Activated naive CD4-positive, alpha-beta T cell (primary cell): ENCODE measurements at regions not wholly inside any gene's neighbourhood (a gene's known extent, or its start where the extent isn't known, plus 50 kb on each side); places are given as distances from the start of the nearest gene placed in this dataset.
"Not testable (repeated sequence)": the region's sequence is repeated elsewhere in the genome, so short reads cannot be mapped to it uniquely, and the experiment has no call there.

Experiments
- DNase-seq, 4 experiments: peaks; one replicate each; lab custom pipeline; 2025; lab: John Stamatoyannopoulos, UW

GRCh38 chr2:48190230-48190629 lies 124.3 kb upstream of the FOXN2 start:
- DNase-seq, result no peak

- DNase-seq, result no peak
Observed at GRCh38 chr2:48194641-48195040, 119.8 kb upstream of the FOXN2 start.

GRCh38 chr2:48195169-48195568 lies 119.3 kb upstream of the FOXN2 start:
- DNase-seq, result no peak

- no peak for DNase-seq
Observed at GRCh38 chr2:48197618-48198017, 116.9 kb upstream of the FOXN2 start.

GRCh38 chr2:48198371-48198770 lies 116.1 kb upstream of the FOXN2 start:
- no peak for DNase-seq

GRCh38 chr2:48199070-48199469 lies 115.4 kb upstream of the FOXN2 start:
- no peak for DNase-seq

GRCh38 chr2:48200620-48201293 lies 113.7 kb upstream of the FOXN2 start:
- DNase-seq, result no peak

- not testable (repeated sequence) for DNase-seq
Observed at GRCh38 chr2:48201435-48201834, 113.0 kb upstream of the FOXN2 start.

GRCh38 chr2:48202863-48203642 lies 111.4 kb upstream of the FOXN2 start:
- no peak for DNase-seq

GRCh38 chr2:48203668-48204067 lies 110.8 kb upstream of the FOXN2 start:
- no peak for DNase-seq

GRCh38 chr2:48204750-48205136 lies 109.7 kb upstream of the FOXN2 start:
- no peak for DNase-seq

- no peak for DNase-seq
Observed at GRCh38 chr2:48205137-48205798, 109.2 kb upstream of the FOXN2 start.

GRCh38 chr2:48206056-48206656 lies 108.3 kb upstream of the FOXN2 start:
- not testable (repeated sequence) for DNase-seq

- no peak for DNase-seq
Observed at GRCh38 chr2:48207201-48207641, 107.3 kb upstream of the FOXN2 start.

- DNase-seq, result no peak
Observed at GRCh38 chr2:48207851-48208250, 106.6 kb upstream of the FOXN2 start.

GRCh38 chr2:48209214-48209885 lies 105.1 kb upstream of the FOXN2 start:
- no peak for DNase-seq

GRCh38 chr2:48210189-48210588 lies 104.3 kb upstream of the FOXN2 start:
- DNase-seq, result no peak

- DNase-seq, result no peak
Observed at GRCh38 chr2:48213646-48214045, 100.8 kb upstream of the FOXN2 start.

- no peak for DNase-seq
Observed at GRCh38 chr2:48218169-48218568, 96.3 kb upstream of the FOXN2 start.

- DNase-seq, result no peak
Observed at GRCh38 chr2:48219234-48219554, 95.3 kb upstream of the FOXN2 start.

GRCh38 chr2:48219555-48220436 lies 94.7 kb upstream of the FOXN2 start:
- no peak for DNase-seq
